ENCODE measurements at regions not wholly inside any gene's neighbourhood (a gene's known extent, or its start where the extent isn't known, plus 50 kb on each side); places are given as distances from the start of the nearest gene placed in this dataset.

- Histone ChIP-seq H3K4me2 (ENCODE audit: insufficient read depth, low read length) (no peak overlapping the region), H3K9ac (ENCODE audit: low read depth, low read length) (no peak overlapping the region), H3K4me3 (ENCODE audit: low read depth in 1 of 2, low read length in 2 of 2) (no peak overlapping the region), H3K27me3 (ENCODE audit: insufficient read depth, low read length, poor library complexity) (no peaks in the 10 kb centered on the region), H3K4me1 (ENCODE audit: insufficient read depth, low read length) (no peaks in the 10 kb centered on the region), H3K27ac (ENCODE audit: low read length) (no peak overlapping the region), H3K79me2 (ENCODE audit: insufficient read depth, low read length) (no peaks in the 10 kb centered on the region), H4K20me1 (ENCODE audit: insufficient read depth, low read length) (no peaks in the 10 kb centered on the region), H3K9me3 (ENCODE audit: insufficient read depth, low read length, severe bottlenecking) (no peaks in the 10 kb centered on the region), H3K36me3 (ENCODE audit: insufficient read depth, low read length) (no peaks in the 10 kb centered on the region), H2AFZ (ENCODE audit: low read depth, low read length) (no peak overlapping the region)
- DNase-seq (no peak), ATAC-seq (ENCODE audit: insufficient read depth, low read depth) (no peak)
- no peak for TF ChIP-seq EZH2 (IDR thresholded peaks at IDR 0.05; ENCODE audit: borderline replicate concordance, low read depth, low read length, severe bottlenecking)
- no peak for TF ChIP-seq CTCF (IDR thresholded peaks at IDR 0.05; ENCODE audit: borderline replicate concordance, extremely low read depth, low read length, poor library complexity, severe bottlenecking)
Measured at GRCh38 chrX:45264865-45265264, 64.2 kb upstream of the DIPK2B start.

- Histone ChIP-seq H3K36me3 (ENCODE audit: insufficient read depth, low read length) (no peaks in the 10 kb centered on the region), H3K9ac (ENCODE audit: low read depth, low read length) (no peak overlapping the region), H3K27me3 (ENCODE audit: insufficient read depth, low read length, poor library complexity) (no peaks in the 10 kb centered on the region), H4K20me1 (ENCODE audit: insufficient read depth, low read length) (no peaks in the 10 kb centered on the region), H3K27ac (ENCODE audit: low read length) (no peak overlapping the region), H2AFZ (ENCODE audit: low read depth, low read length) (no peak overlapping the region), H3K79me2 (ENCODE audit: insufficient read depth, low read length) (no peaks in the 10 kb centered on the region), H3K4me1 (ENCODE audit: insufficient read depth, low read length) (no peaks in the 10 kb centered on the region), H3K4me3 (ENCODE audit: low read depth in 1 of 2, low read length in 2 of 2) (no peak overlapping the region), H3K4me2 (ENCODE audit: insufficient read depth, low read length) (no peak overlapping the region), H3K9me3 (ENCODE audit: insufficient read depth, low read length, severe bottlenecking) (no peaks in the 10 kb centered on the region)
- ATAC-seq (ENCODE audit: insufficient read depth, low read depth) (no peak), DNase-seq (no peak)
- no peak for TF ChIP-seq CTCF (IDR thresholded peaks at IDR 0.05; ENCODE audit: borderline replicate concordance, extremely low read depth, low read length, poor library complexity, severe bottlenecking)
- TF ChIP-seq EZH2 (IDR thresholded peaks at IDR 0.05; ENCODE audit: borderline replicate concordance, low read depth, low read length, severe bottlenecking): no peak
Measured at GRCh38 chrX:45261471-45261870, 60.8 kb upstream of the DIPK2B start.

- Histone ChIP-seq H3K4me3 (ENCODE audit: low read depth in 1 of 2, low read length in 2 of 2) (no peak overlapping the region), H3K36me3 (ENCODE audit: insufficient read depth, low read length) (no peaks in the 10 kb centered on the region), H4K20me1 (ENCODE audit: insufficient read depth, low read length) (no peaks in the 10 kb centered on the region), H3K27me3 (ENCODE audit: insufficient read depth, low read length, poor library complexity) (no peaks in the 10 kb centered on the region), H3K79me2 (ENCODE audit: insufficient read depth, low read length) (no peaks in the 10 kb centered on the region), H3K4me1 (ENCODE audit: insufficient read depth, low read length) (no peaks in the 10 kb centered on the region), H2AFZ (ENCODE audit: low read depth, low read length) (no peak overlapping the region), H3K27ac (ENCODE audit: low read length) (no peak overlapping the region), H3K4me2 (ENCODE audit: insufficient read depth, low read length) (no peak overlapping the region), H3K9me3 (ENCODE audit: insufficient read depth, low read length, severe bottlenecking) (no peaks in the 10 kb centered on the region), H3K9ac (ENCODE audit: low read depth, low read length) (no peak overlapping the region)
- ATAC-seq (ENCODE audit: insufficient read depth, low read depth): no peak
- no peak for DNase-seq
- TF ChIP-seq CTCF (IDR thresholded peaks at IDR 0.05; ENCODE audit: borderline replicate concordance, extremely low read depth, low read length, poor library complexity, severe bottlenecking) (no peak), EZH2 (IDR thresholded peaks at IDR 0.05; ENCODE audit: borderline replicate concordance, low read depth, low read length, severe bottlenecking) (no peak)
Measured at GRCh38 chrX:45261005-45261404, 60.3 kb upstream of the DIPK2B start.
